OCI-LY7 (cell line): ENCODE measurements at regions not wholly inside any gene's neighbourhood (a gene's known extent, or its start where the extent isn't known, plus 50 kb on each side); places are given as distances from the start of the nearest gene placed in this dataset.

Experiments used
- CTCF ChIP-seq: fragments of 200-600 bp; sonication (generic); conservative IDR thresholded peaks from 2 replicates; pipeline ENCODE4 v1.5.1; 2014; ENCODE audit warnings: mild to moderate bottlenecking, antibody characterized with exemption, low read length, moderate library complexity, mixed read lengths
- EZH2phosphoT487 ChIP-seq: fragments of 200-600 bp; sonication (generic); IDR thresholded peaks from 2 replicates; pipeline ENCODE4 v1.6.1; 2018; ENCODE audit warnings: low read depth, borderline replicate concordance, mild to moderate bottlenecking, mixed run types, antibody characterized with exemption, low read length, moderate library complexity, mixed read lengths

GRCh38 chr5:145502906-145503305, 332.2 kb downstream of the PRELID2 start:
- TF ChIP-seq CTCF: no peak
- no peak for TF ChIP-seq EZH2phosphoT487
